ENCODE measurements at regions not wholly inside any gene's neighbourhood (a gene's known extent, or its start where the extent isn't known, plus 50 kb on each side); places are given as distances from the start of the nearest gene placed in this dataset.

DNA sequence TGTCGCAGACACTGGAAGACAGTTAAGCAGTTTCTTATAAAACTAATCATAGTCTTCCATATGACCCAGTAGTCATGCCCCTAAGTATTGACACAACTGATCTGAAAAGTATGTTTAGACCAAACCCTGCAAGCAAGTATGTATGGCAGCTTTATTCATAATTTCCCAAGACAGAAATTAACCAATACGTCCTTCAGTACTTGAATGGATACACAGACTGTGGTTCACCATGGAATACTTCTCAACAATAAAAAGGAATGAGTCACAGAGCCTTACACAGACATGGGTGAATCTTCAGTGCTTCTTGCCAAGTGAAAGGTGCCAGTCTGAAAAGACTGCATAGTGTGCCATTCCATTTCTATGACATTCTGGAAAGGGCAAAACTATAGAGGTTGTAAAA is 50.2 kb upstream of the AKR1E2 start:
- no peak for DNase-seq (ENCODE audit: low spot score)

DNA sequence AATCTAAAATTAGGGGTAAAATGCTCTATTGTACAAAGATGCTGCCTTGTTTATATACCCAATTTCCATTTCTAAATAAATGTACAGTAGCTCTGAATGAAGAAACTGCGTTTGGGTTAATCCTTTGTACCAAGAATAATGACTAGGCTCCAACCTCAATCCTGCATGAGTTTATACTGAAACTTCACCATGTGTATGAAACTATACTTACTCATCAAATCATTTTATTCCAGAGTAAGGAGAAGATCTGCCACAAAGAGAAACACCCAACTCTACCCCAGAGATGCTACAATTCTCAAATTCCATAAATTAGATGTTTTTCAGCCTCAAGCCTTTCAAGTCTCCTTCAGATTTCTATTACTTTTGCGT is 53.8 kb upstream of the AKR1E2 start:
- no peak for DNase-seq (ENCODE audit: low spot score)

DNA sequence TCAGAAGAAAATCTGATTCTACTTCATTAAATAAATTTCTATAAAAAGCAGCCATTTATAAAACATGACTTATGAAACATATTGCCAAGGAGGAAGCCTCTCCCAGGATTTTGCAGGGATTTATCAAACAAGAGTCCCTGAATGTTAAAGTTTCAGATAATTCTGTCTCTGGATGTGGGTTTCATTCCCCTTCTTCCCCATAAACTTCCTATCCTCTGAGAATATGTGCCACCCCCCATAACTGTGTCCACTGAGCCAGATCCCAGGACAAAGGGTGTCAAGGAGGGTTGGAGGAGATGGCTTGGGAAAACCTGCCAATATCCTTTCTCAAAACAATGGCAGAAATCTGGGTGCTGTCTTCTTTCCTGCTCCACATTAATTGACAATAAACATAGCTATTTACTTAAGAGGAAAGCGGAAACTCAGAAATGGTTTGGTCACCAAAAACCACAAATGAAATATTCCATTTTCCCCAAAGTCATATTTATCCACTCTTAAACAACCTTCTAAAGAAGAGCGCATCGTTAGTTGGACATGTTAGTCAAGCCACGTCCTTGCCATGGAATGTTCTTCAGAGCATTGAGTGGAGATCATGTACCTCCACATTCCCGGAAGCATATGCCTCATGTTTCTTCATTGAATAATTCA is 54.3 kb upstream of the AKR1E2 start:
- DNase-seq (ENCODE audit: low spot score), result no peak

DNA sequence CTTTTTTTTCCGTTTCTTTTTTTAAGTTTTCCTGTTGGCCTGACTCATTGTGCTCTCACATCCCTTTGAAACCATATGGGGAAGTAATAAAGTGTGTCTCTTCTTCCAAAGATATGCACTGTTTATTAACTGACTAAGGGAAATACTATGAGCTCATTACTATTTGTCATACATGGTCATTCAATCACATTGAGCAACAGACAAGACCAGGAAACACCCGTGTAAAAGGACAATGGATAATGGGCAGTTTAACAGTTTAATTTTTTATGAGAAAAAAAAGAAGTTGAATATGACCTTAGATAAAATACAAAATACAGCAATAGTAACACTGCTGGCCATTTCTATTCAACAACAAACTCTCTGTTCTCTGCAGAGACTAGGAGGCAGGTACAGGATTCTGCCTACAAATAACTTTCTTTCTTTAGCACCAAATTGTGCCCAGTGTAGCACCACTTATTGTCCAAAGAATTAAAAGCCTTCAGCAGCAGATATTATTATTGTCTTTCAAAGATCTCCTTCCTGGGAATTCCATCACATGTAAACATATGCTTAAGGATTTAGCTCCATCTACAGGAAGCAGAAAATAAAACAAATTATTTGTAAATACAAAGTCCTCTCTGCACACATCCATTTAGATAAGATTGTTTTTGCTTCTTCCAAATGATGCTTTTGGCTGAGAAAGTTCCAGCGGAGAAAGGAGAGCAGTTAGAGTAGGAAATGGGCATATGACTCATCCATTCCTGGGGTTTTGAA is 55.0 kb upstream of the AKR1E2 start:
- DNase-seq (ENCODE audit: low spot score), result no peak

GRCh38 chr10:4768416-4768815 is 57.6 kb upstream of the AKR1E2 start:
- DNase-seq (ENCODE audit: low spot score), result no peak

DNA sequence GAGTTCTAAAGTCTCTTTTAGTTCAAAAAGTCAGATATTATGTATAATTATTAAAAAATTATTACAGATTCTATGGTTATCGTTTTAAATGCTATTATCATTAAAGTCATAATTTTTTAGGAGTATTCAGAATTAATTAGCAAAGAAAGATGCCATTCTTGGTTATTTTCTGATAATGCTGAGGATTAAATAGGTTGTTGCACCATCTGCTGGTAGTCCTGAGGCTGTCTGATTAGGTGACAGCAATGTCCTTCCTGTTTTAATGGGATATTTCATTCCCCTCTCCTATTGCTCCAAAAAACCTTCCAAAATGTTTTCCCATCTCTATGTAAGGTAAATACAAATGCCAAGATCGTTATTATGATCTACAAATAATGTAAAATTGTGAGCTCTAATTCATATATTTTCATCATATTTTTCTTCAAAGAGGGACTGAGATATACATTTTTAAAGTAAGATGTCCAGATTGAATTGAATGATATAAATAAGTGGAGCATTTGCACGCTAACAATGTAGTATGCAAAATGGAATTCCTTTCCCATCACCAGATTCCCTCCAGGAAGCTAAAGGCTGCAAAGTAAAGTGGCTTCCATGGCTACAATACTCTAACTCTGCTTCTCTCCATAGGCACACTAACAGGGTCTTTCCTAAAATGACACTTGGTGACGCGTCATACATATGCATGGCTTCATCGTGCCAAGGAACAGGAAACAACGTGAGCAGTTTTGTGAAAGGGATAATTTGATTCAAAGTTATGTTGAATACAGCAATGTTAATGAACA is 58.8 kb upstream of the AKR1E2 start:
- DNase-seq (ENCODE audit: low spot score), result no peak

- DNase-seq (ENCODE audit: low spot score), result no peak
These were observed 59.6 kb upstream of the AKR1E2 start for GRCh38 chr10:4766454-4766853.

DNA sequence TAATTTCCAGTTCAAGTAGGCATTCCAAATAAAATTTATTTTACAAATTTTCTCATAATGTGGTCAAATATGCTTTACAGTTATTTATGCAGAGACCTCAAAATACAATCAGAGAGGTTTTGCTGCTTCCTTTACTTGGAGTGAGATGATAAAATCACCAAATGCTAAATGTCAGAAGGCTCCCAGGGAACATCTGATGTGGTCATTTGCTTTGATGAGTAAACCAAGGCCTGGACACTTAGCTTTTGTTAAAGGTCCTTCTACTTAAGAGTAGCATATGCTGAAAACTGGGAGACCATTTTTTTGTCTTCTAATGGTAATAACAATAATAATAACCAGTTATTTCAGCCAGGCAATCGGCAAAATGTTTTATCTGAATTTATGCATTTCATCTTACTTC is 60.6 kb upstream of the AKR1E2 start:
- no peak for DNase-seq (ENCODE audit: low spot score)

GRCh38 chr10:4763960-4764428 is 62.0 kb upstream of the AKR1E2 start:
- DNase-seq (ENCODE audit: low spot score), result no peak

- no peak for DNase-seq (ENCODE audit: low spot score)
These were observed 62.5 kb upstream of the AKR1E2 start for GRCh38 chr10:4763513-4763912.

GRCh38 chr10:4758256-4758655 is 67.8 kb upstream of the AKR1E2 start:
- no peak for DNase-seq (ENCODE audit: low spot score)

- DNase-seq (ENCODE audit: low spot score), result no peak
These were observed 70.6 kb upstream of the AKR1E2 start for GRCh38 chr10:4755286-4755989.

- DNase-seq (ENCODE audit: low spot score), result no peak
These were observed 71.9 kb upstream of the AKR1E2 start for GRCh38 chr10:4754143-4754542.

GRCh38 chr10:4751211-4751610 is 74.8 kb upstream of the AKR1E2 start:
- no peak for DNase-seq (ENCODE audit: low spot score)

DNA sequence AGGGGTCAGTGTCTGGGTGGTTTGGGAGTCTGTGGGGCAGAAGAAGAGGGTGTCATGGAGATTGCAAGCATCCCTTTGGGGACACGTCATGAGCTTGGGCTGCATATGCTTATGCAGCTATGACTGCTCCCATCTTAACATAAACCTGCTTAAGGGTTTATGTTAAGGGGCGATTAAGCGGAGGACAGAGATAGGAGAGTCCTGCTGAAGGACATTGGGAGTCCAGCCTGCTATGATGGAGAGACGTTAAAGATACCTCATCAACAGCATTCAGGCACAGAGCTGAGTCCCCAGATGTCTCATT is 76.8 kb upstream of the AKR1E2 start:
- no peak for DNase-seq (ENCODE audit: low spot score)

- DNase-seq (ENCODE audit: low spot score), result no peak
These were observed 77.3 kb upstream of the AKR1E2 start for GRCh38 chr10:4748491-4749270.

- DNase-seq (ENCODE audit: low spot score), result no peak
These were observed 83.8 kb upstream of the AKR1E2 start for GRCh38 chr10:4742217-4742616.

GRCh38 chr10:4740471-4740870 is 85.5 kb upstream of the AKR1E2 start:
- no peak for DNase-seq (ENCODE audit: low spot score)

- no peak for DNase-seq (ENCODE audit: low spot score)
These were observed 89.4 kb upstream of the AKR1E2 start for GRCh38 chr10:4736608-4737007.

DNA sequence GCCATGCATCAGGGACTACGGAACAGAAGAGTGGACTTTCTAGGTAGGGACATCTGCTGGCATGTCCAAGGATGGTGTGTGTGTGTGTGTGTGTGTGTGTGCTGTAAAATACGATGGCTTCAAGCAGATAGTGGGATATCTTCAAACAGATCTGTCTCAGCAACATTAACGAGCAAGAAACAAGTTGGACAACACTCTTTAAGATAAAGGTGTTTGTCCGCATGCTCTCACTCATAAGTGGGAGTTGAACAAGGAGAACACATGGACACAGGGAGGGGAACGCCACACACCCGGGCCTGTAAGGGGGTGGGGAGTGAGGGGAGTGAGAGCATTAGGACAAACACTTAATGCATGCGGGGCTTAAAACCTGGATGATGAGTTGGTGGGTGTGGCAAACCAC is 89.8 kb upstream of the AKR1E2 start:
- DNase-seq (ENCODE audit: low spot score), result no peak

DNA sequence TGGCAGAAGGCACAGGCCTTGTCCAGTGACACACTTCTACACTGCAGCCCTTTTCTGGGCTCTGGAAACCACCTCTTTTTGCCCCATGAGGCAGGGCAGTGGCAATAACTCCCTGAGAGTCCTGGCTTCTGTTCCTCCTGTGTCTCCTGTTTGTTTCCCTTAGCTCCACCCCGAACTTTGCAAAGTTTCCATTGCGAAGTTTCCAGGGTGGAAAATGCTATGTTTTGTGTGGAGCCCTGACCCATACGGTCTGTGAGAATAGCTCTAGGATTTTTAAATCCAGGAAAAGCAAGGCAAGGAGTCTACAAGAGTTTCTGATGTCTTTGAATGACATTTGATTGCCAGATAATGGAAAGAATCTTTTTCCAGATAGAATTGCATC is 92.2 kb upstream of the AKR1E2 start:
- DNase-seq (ENCODE audit: low spot score), result no peak

Data from ecto neural progenitor cell (in vitro differentiated cells).